Astrocyte of the spinal cord (primary cell): ENCODE measurements at regions not wholly inside any gene's neighbourhood (a gene's known extent, or its start where the extent isn't known, plus 50 kb on each side); places are given as distances from the start of the nearest gene placed in this dataset.

Experiments used
- DNase-seq: peaks from one replicate; pipeline ENCODE4 v3.0.0; 2011; ENCODE audit warnings: low read depth, low spot score
- H3K4me3 ChIP-seq: 2 replicates; pipeline ENCODE4 v1.5.1; 2011; ENCODE audit warnings: low read depth, mild to moderate bottlenecking, low read length, moderate library complexity
- in situ Hi-C: cut with HindIII; loops from 2 replicates; pipeline ENCODE4 v1.10.0; 2017; ENCODE audit warnings: low sequenced_read_pairs
- TF ChIP-seq, protein P1 (sequence below): IDR thresholded peaks from 2 replicates; pipeline ENCODE4 v1.5.1; 2012; ENCODE audit warnings: low read depth, mild to moderate bottlenecking, low read length, inconsistent platforms

DNA sequence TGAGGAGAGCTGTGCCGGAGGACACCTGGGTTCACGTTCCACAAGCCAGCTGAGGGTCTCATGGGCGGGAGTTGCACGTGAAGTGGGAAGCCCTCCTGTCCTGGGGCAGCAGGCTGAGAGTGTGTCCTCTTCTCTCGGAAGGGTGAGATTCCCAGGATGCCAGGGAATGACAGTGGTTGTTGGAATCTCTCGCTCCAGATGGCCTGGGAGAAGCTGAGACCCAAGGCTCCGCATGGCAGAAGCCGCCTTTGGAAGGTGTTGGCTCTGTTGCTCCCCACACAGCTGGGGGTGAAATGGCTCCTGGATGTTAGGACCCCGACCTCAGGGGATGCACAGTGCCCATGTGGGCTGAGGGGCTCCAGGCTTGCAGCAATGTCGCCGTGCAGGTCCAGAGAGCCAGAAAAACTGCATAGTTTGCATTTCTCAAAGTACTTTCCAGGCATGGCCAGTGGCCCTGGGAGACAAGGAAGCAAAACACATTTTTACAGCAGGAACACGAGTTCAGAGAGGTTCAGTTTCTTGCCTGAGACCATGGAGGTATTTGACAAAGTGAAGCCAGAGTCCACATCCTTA lies 153.4 kb downstream of the TMEM18 start:
- TF ChIP-seq, protein P1, sequence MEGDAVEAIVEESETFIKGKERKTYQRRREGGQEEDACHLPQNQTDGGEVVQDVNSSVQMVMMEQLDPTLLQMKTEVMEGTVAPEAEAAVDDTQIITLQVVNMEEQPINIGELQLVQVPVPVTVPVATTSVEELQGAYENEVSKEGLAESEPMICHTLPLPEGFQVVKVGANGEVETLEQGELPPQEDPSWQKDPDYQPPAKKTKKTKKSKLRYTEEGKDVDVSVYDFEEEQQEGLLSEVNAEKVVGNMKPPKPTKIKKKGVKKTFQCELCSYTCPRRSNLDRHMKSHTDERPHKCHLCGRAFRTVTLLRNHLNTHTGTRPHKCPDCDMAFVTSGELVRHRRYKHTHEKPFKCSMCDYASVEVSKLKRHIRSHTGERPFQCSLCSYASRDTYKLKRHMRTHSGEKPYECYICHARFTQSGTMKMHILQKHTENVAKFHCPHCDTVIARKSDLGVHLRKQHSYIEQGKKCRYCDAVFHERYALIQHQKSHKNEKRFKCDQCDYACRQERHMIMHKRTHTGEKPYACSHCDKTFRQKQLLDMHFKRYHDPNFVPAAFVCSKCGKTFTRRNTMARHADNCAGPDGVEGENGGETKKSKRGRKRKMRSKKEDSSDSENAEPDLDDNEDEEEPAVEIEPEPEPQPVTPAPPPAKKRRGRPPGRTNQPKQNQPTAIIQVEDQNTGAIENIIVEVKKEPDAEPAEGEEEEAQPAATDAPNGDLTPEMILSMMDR, result no peak
- no peak overlapping the region for H3K4me3 ChIP-seq
- in situ Hi-C loops, result no loop called here
- no peak for DNase-seq

DNA sequence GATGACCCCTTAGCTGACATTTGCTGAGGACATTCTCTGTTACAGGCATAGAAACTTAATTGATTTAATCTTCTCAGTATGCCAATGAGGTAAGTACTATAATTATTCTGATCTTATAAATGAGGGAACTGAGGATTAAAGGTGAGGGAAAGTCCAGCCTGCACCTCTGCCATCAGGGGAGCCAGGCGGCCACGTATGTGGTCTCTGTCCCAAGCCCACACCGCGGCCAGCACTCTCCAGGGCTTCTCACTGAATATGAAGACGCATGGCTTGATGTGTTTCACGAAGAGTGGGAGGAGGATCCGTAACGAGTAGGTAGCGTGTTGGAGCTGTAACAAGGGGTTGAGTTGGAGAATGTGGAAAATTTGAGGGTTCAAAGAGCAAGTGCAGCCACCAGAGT lies 154.4 kb downstream of the TMEM18 start:
- TF ChIP-seq, protein P1, result no peak
- H3K4me3 ChIP-seq, result no peak overlapping the region
- in situ Hi-C loops, result no loop called here
- no peak for DNase-seq

DNA sequence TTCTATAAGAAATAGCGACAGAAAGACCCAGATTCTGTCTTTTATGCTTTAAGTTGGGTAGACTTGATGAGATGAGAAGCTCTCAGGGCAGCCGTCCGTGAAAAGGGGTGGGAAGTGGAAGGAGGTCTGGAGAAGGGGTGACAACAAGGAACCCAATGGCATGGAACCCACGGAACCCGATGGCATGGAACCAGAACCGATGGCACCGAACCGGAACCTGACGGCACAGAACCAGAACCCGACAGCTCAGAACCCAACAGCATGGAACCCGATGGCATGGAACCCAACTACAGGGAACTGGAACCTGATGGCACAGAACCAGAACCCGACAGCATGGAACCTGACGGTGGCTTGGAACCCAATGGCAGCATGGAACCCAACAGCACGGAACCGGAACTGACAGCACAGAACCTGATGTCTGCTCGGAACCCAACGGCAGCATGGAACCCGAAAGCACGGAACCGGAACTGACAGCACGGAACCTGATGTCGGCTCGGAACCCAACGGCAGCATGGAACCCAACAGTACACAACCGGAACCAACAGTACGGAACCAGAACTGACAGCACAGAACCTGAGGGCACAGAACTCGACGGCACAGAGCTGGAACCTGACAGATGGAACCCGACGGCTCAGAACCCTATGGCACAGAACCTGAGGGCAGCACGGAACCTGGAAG lies 155.2 kb downstream of the TMEM18 start:
- no peak overlapping the region for H3K4me3 ChIP-seq
- in situ Hi-C loops, result no loop called here
- no peak for DNase-seq
- TF ChIP-seq, protein P1, result no peak

DNA sequence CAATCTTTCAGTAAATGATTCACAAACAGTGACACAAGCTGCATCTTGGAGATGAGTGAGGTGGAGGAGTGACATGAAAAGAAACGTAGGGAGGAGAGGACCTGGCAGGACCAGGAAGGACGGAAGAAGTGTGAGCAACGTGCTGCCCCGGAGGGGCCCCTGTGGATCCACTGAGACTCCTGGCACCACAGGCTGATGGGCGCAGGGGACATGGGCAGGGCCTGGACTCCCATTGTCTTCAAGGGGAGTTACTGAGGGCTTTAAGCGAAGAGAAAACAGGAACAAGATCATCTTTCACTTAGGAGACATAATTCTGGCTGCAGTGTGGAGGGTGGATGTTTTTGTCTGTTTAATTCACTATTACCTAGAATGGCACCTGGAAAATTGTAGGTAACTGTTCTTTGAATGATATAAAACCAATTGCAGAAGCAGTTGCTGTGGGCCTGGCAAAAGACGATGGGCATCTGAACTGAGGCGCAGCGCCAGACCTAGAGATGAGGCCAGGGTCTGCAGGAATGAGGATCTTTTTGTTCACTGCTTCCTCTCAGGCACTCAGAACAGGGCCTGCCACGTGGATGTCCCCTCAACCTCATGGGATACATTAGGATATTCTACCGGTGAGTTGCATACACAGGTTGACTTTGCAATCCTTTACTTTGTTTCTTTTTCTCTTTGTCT lies 156.4 kb downstream of the TMEM18 start:
- TF ChIP-seq, protein P1, result no peak
- in situ Hi-C loops, result no loop called here
- no peak for DNase-seq
- no peak overlapping the region for H3K4me3 ChIP-seq

DNA sequence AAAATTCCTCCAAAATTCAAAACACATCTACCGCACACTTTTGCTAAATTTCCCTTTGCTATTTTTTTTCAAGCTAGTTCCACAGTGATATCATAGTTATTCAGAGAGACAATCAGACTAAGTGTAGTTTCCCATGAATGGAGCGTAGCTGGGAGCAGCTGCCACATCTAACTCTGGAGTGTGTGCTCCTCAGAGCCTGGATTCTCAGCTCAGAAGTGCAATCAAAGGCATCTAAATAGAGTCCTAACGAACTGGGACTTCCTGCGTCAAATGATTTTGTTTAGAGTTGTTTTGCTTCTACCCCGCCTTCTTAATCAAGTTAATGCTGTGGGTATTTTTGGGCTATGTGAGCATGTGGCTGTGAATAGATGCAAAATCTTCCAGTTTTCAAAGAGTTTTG lies 160.3 kb downstream of the TMEM18 start:
- in situ Hi-C loops, result no loop called here
- H3K4me3 ChIP-seq, result no peak overlapping the region
- TF ChIP-seq, protein P1, result no peak
- no peak for DNase-seq

DNA sequence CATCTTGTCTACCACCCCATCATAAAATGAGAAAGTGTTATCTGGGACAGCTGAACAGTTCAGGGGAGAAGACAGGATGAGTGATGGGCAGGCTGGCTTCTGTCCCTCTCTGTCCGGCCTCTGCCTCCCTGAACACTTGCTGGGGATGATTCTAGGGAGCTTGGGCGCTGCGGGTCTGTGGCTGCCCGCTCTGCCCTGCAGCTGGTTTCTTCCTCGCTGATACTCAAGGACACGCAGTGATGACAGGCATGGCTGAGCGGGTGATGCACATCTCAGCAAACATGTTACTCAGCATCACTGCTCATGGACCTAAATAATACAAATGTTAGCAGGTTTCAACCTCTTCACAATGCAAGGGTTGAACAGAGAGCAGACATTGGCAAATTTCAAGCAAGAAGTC lies 161.1 kb downstream of the TMEM18 start:
- H3K4me3 ChIP-seq, result no peak overlapping the region
- TF ChIP-seq, protein P1, result no peak
- DNase-seq, result no peak
- in situ Hi-C loops, result no loop called here
